T-cell (primary cell): ENCODE measurements at regions not wholly inside any gene's neighbourhood (a gene's known extent, or its start where the extent isn't known, plus 50 kb on each side); places are given as distances from the start of the nearest gene placed in this dataset.

ENCODE experiments used
- ATAC-seq, 4 experiments: fragments of 200-7000 bp in 3 of 4; fragments of 150-1000 bp in 1 of 4; cut with Tn5 transposase; replicated peaks in 1 of 4; 1 replicate in 3 of 4; 2 replicates in 1 of 4; pipeline ENCODE4 v1.10.0; 2021; ENCODE audit warnings: moderate library complexity in 3 of 4, mild to moderate bottlenecking in 2 of 4, moderate number of reproducible peaks in 1 of 4
- CTCF ChIA-PET, 2 donors: fragments of 300-600 bp; sonication (Branson Sonifier 250); formaldehyde crosslinking; loops; one replicate each; lab custom pipeline; 2022; ENCODE audit warnings: antibody characterized with exemption in 2 of 2; lab: Charles Lee
- POLR2A ChIA-PET, 2 donors: fragments of 300-600 bp; sonication (Branson Sonifier 250); formaldehyde crosslinking; loops; one replicate each; lab custom pipeline; 2022; ENCODE audit warnings: antibody characterized with exemption in 2 of 2; lab: Charles Lee
- DNase-seq, 35 experiments: peaks; one replicate each; pipeline versions ENCODE4 v3.0.0 to v3.0.0-alpha.2; 2013 to 2023
- H3K27ac ChIP-seq: one replicate; pipeline ENCODE4 v1.5.1; 2013; ENCODE audit warnings: low read length
- H3K27me3 ChIP-seq, 2 experiments: replicated peaks in 1 of 2; 1 replicate in 1 of 2; 2 replicates in 1 of 2; pipeline versions ENCODE4 v1.6.1 to v1.7.0; 2013; ENCODE audit warnings: low read length in 1 of 2, mixed read lengths in 1 of 2; ENCODE audit not compliant: control insufficient read depth in 2 of 2, insufficient read depth in 2 of 2; ENCODE audit errors: extremely low read depth in 1 of 2
- H3K36me3 ChIP-seq, 2 donors: 1 replicate in 1 of 2; 2 replicates in 1 of 2; pipeline versions ENCODE4 v1.6.1 to v1.7.0; 2013; ENCODE audit warnings: low read length in 1 of 2; ENCODE audit not compliant: control insufficient read depth in 2 of 2, insufficient read depth in 1 of 2; ENCODE audit errors: extremely low read depth in 1 of 2
- H3K4me1 ChIP-seq, 2 experiments: 1 replicate in 1 of 2; 2 replicates in 1 of 2; pipeline versions ENCODE4 v1.6.1 to v1.7.0; 2013; ENCODE audit warnings: low read length in 2 of 2, mixed read lengths in 1 of 2; ENCODE audit not compliant: insufficient read depth in 2 of 2, control insufficient read depth in 1 of 2; ENCODE audit errors: extremely low read depth in 1 of 2
- H3K4me3 ChIP-seq, 2 donors: 1 replicate in 1 of 2; 2 replicates in 1 of 2; pipeline versions ENCODE4 v1.5.1 to v1.7.0; 2013; ENCODE audit warnings: mild to moderate bottlenecking in 2 of 2, low read length in 1 of 2, moderate library complexity in 1 of 2; ENCODE audit not compliant: control insufficient read depth in 1 of 2; ENCODE audit errors: extremely low read depth in 1 of 2
- H3K9me3 ChIP-seq: 2 replicates; pipeline ENCODE4 v1.7.0; 2013
- H3K27ac Mint-ChIP-seq, 2 donors: one replicate each; pipeline ENCODE4 v1.8.0; 2020 to 2021; ENCODE audit warnings: mild to moderate bottlenecking in 2 of 2, mixed read lengths in 2 of 2
- H3K27me3 Mint-ChIP-seq, 2 donors: one replicate each; pipeline ENCODE4 v1.8.0; 2021 to 2022; ENCODE audit warnings: mixed read lengths in 2 of 2
- H3K36me3 Mint-ChIP-seq: one replicate; pipeline ENCODE4 v1.8.0; 2021; ENCODE audit warnings: mixed read lengths
- H3K4me1 Mint-ChIP-seq, 3 donors: one replicate each; pipeline ENCODE4 v1.8.0; 2020 to 2022; ENCODE audit warnings: mixed read lengths in 3 of 3, mild to moderate bottlenecking in 1 of 3
- H3K4me3 Mint-ChIP-seq, 3 donors: one replicate each; pipeline ENCODE4 v1.8.0; 2020 to 2022; ENCODE audit warnings: mild to moderate bottlenecking in 3 of 3, mixed read lengths in 3 of 3, moderate library complexity in 3 of 3
- H3K9me3 Mint-ChIP-seq, 3 donors: one replicate each; pipeline ENCODE4 v1.8.0; 2020 to 2022; ENCODE audit warnings: mixed read lengths in 3 of 3
- WGBS: methylation state at CpG from one replicate; pipeline ENCODE4 v1.1.5; 2013; ENCODE audit warnings: missing lambda C conversion rate; ENCODE audit not compliant: insufficient coverage; 5-methylcytosine and 5-hydroxymethylcytosine counted together

DNA sequence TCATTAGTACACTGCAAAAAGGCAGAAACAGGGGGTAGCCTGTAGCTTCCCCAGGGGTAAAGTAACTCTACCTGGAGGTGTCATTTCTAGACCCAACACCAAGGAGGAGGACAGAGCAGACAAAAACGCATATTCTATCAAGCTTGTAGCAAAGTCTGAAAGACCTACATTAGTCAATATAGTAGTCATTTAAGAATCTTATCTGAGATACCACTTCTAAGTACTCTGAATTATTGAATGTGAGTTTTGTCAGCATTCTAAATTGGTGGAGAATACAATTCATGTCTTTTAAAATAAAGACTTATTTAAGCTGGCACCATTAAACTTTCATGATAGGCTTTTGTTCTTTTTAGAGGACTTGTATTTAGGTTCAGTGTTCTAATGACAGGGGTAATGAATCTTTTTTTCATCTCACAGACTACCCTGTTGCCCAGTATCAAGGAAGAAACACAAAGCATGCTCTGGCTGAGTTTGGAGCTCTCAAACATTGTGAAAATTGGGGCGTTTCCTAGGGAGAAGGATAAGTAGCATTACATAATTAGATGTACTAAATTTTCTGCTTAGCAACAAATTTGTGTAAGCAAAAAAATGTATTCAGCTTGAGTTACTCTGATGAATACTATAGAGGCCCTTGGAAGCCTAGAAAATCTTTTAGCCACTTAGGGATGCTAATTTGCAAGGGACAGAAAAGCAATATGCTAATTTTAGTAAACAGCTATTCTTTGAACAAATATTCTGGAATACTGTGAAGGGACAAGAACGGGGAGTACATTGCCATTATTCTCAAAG is 255.4 kb upstream of the HSF2 start:
- POLR2A ChIA-PET = no interaction called here
- Histone ChIP-seq H3K9me3 (no peaks in the 10 kb centered on the region), H3K4me1 (no peaks in the 10 kb centered on the region), H3K27ac (no peak overlapping the region), H3K27me3 (no peaks in the 10 kb centered on the region), H3K36me3 (no peaks in the 10 kb centered on the region), H3K4me3 (no peak overlapping the region)
- H3K27ac Mint-ChIP-seq = no peak overlapping the region
- H3K36me3 Mint-ChIP-seq = no peaks in the 10 kb centered on the region
- H3K4me1 Mint-ChIP-seq = no peaks in the 10 kb centered on the region
- DNase-seq (no peak), ATAC-seq (no peak)
- no peaks in the 10 kb centered on the region for H3K27me3 Mint-ChIP-seq
- no peaks in the 10 kb centered on the region for H3K9me3 Mint-ChIP-seq
- no peak overlapping the region for H3K4me3 Mint-ChIP-seq
- no CpG with 5 or more reads among the region's 3 CpGs for WGBS
- CTCF ChIA-PET = no interaction called here

DNA sequence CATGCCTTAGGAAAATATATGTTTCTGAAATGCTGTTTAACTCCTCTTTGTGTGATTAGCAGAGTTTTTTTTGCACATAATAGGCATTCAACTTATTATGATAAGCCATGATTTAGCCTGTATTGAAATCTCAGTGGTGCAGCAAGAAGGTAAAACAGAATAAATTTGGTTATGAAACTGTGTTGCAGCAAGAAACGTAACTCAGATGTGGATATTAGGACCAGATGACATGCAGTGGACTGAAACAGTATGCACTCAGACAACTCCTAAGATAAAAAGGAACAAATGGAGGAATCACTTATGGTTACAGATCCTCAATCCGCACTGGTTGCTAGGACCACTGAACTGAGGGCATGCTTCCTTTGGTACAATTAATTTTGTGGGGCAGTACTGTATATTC is 254.2 kb upstream of the HSF2 start:
- Histone ChIP-seq H3K4me1 (no peaks in the 10 kb centered on the region), H3K9me3 (no peaks in the 10 kb centered on the region), H3K36me3 (no peaks in the 10 kb centered on the region), H3K27me3 (no peaks in the 10 kb centered on the region), H3K27ac (no peak overlapping the region), H3K4me3 (no peak overlapping the region)
- CTCF ChIA-PET = no interaction called here
- DNase-seq = no peak
- 29% methylated on average over 1 of the region's 2 CpGs for WGBS
- H3K27ac Mint-ChIP-seq = no peak overlapping the region
- H3K9me3 Mint-ChIP-seq = no peaks in the 10 kb centered on the region
- H3K4me1 Mint-ChIP-seq = no peaks in the 10 kb centered on the region
- POLR2A ChIA-PET = no interaction called here
- H3K27me3 Mint-ChIP-seq = no peaks in the 10 kb centered on the region
- no peak for ATAC-seq
- H3K4me3 Mint-ChIP-seq = no peak overlapping the region
- no peaks in the 10 kb centered on the region for H3K36me3 Mint-ChIP-seq

DNA sequence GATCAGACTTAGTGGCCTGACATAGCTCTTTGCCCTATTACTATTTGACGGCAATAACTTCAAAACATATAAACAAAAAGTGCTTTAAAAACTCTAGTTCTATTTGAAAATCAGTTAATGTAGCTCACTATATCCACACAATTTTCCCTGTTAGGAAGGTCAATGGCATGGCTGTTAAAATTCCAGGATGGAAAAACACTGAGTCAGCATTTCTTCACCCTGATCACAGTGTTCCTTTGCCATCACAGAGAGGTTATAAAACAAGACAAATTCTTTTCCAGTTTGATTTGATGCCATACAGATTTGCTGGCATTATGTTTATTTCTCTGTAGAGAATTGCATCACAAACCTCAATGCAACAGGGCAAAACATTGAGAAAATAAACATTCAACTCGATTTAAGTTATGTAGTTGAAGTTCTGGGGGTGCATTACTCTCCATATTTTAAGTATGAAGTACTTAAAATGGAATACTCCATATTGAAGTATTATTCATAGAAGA is 253.7 kb upstream of the HSF2 start:
- Histone ChIP-seq H3K27ac (no peak overlapping the region), H3K4me1 (no peaks in the 10 kb centered on the region), H3K27me3 (no peaks in the 10 kb centered on the region), H3K4me3 (no peak overlapping the region), H3K36me3 (no peaks in the 10 kb centered on the region), H3K9me3 (no peaks in the 10 kb centered on the region)
- ChIA-PET CTCF (no interaction called here), POLR2A (no interaction called here)
- H3K4me3 Mint-ChIP-seq = no peak overlapping the region
- H3K27me3 Mint-ChIP-seq = no peaks in the 10 kb centered on the region
- DNase-seq (no peak), ATAC-seq (no peak)
- no peaks in the 10 kb centered on the region for H3K9me3 Mint-ChIP-seq
- no peaks in the 10 kb centered on the region for H3K4me1 Mint-ChIP-seq
- no CpG with 5 or more reads among the region's 2 CpGs for WGBS
- H3K36me3 Mint-ChIP-seq = no peaks in the 10 kb centered on the region
- H3K27ac Mint-ChIP-seq = no peak overlapping the region

DNA sequence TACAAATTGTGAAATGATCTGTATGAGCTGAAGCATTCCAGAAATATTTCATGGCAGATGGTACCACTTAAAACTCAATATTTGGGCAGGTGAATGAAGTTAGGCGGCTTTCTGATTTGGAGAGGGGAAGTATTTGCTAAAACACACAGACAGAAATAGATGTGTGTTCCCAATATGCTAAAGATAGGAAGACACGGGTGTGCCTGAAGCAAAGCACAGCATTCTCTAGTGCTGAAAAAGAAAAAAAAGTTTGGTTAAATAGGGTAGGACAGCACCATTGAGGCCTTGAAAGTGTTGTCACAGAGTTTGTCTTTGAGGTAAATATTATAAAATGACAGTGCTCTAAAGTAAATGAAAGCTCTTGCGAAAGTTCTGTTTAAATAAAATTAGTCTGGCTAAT is 252.2 kb upstream of the HSF2 start:
- WGBS = 86% methylated on average over 2 of the region's 3 CpGs
- H3K4me1 Mint-ChIP-seq = no peaks in the 10 kb centered on the region
- no peaks in the 10 kb centered on the region for H3K4me1 ChIP-seq
- ChIA-PET POLR2A (no interaction called here), CTCF (no interaction called here)
- ATAC-seq = no peak
- no peak overlapping the region for H3K4me3 Mint-ChIP-seq
- H3K36me3 Mint-ChIP-seq = no peaks in the 10 kb centered on the region
- no peaks in the 10 kb centered on the region for H3K27me3 ChIP-seq
- no peaks in the 10 kb centered on the region for H3K36me3 ChIP-seq
- H3K27me3 Mint-ChIP-seq = no peaks in the 10 kb centered on the region
- no peak for DNase-seq
- no peak overlapping the region for H3K27ac Mint-ChIP-seq
- H3K9me3 Mint-ChIP-seq = no peaks in the 10 kb centered on the region
- no peak overlapping the region for H3K4me3 ChIP-seq
- no peaks in the 10 kb centered on the region for H3K9me3 ChIP-seq
- no peak overlapping the region for H3K27ac ChIP-seq

DNA sequence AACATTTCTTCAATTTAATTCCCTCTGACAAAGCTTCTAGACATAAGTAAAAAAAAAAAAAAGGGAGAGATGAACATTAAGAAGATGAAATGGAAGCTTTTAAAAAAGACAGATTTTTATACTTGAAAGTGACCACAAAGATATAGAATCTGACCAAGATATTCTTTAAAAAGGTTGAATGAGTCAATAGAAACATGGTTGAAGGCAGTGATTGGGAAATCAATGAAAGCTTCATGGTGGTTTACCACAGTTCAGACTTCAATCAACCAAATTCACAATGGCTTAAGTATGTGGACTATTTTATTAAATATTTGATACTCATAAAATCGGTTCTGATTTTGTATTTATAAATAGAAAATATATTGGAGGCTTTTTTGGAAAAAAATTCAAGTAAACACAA is 248.4 kb upstream of the HSF2 start:
- POLR2A ChIA-PET = interaction anchor here (0.5 to 0.6 kb wide), 2 partner anchors 34 to 139 kb away, joined by 4 to 6 read pairs; no protein-coding TSS in a partner anchor
- no peaks in the 10 kb centered on the region for H3K4me1 Mint-ChIP-seq

DNA sequence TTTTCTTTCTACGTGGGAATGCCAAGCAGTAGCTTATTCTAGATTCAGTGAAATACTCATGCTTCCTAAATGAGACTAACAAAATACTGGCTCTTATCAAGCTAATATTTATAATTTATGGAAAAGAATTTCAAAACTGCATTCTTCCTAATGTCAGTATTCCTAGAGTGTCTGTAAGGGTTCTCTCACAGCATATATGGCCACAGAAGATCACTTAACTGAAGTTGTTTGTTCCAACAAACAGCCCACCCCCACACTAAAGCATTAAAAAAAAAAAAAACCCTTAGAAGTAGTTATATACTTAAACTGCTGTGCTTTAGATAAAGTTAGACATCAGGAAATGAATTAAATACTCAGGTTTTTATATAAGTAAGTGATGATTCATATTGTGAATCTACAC is 247.7 kb upstream of the HSF2 start:
- ChIA-PET POLR2A (interaction anchor here in 1 of 2 donors (0.6 kb wide), 1 partner anchor 34 kb away, joined by 4 read pairs; no protein-coding TSS in a partner anchor), CTCF (interaction anchor here in 1 of 2 donors (0.6 kb wide), 1 partner anchor 1628 kb away, joined by 3 read pairs; no protein-coding TSS in a partner anchor)
- Histone ChIP-seq H3K9me3 (no peaks in the 10 kb centered on the region), H3K27me3 (no peaks in the 10 kb centered on the region), H3K36me3 (no peaks in the 10 kb centered on the region), H3K4me3 (no peak overlapping the region), H3K4me1 (no peaks in the 10 kb centered on the region), H3K27ac (no peak overlapping the region)
- DNase-seq (no peak), ATAC-seq (no peak)
- WGBS = no CpG with 5 or more reads among the region's 1 CpG
- H3K27me3 Mint-ChIP-seq = no peaks in the 10 kb centered on the region
- no peak overlapping the region for H3K27ac Mint-ChIP-seq
- no peaks in the 10 kb centered on the region for H3K4me1 Mint-ChIP-seq
- H3K36me3 Mint-ChIP-seq = no peaks in the 10 kb centered on the region
- H3K4me3 Mint-ChIP-seq = no peak overlapping the region
- H3K9me3 Mint-ChIP-seq = no peaks in the 10 kb centered on the region

More for the DNA sequence above, 248.4 kb upstream of the HSF2 start:
- H3K4me1 ChIP-seq = no peaks in the 10 kb centered on the region
- Mint-ChIP-seq H3K9me3 (no peaks in the 10 kb centered on the region), H3K4me3 (no peak overlapping the region), H3K27ac (no peak overlapping the region), H3K27me3 (no peaks in the 10 kb centered on the region), H3K36me3 (no peaks in the 10 kb centered on the region)
- no peaks in the 10 kb centered on the region for H3K27me3 ChIP-seq
- no peak for ATAC-seq
- no peaks in the 10 kb centered on the region for H3K36me3 ChIP-seq
- CTCF ChIA-PET = interaction anchor here in 1 of 2 donors (0.6 kb wide), 1 partner anchor 1627 kb away, joined by 3 read pairs; no protein-coding TSS in a partner anchor
- no peak overlapping the region for H3K27ac ChIP-seq
- DNase-seq = no peak
- WGBS = no CpG with 5 or more reads among the region's 1 CpG
- H3K4me3 ChIP-seq = no peak overlapping the region
- no peaks in the 10 kb centered on the region for H3K9me3 ChIP-seq
